ENCODE measurements at regions not wholly inside any gene's neighbourhood (a gene's known extent, or its start where the extent isn't known, plus 50 kb on each side); places are given as distances from the start of the nearest gene placed in this dataset.

DNA sequence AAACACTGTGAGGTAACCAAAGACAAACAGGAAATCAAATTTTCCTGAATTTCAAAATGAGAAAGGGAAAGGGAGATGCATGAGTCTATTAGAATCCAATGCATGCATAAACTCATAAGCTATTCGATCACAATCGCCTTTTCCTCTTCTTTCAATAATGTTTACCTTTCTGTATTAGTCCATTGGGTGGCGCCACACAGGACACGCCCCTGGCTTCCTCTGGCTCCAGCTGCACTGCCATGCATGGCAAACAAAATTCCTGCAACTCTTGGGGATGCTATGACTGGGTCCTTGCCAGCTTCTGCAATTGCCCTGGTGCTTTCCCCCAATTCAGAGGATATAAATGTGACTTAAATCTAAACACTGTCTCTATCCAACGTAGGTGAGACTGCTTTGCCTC is 424.5 kb upstream of the PCDH7 start:
- DNase-seq (ENCODE audit: low read depth in 3 of 3) = no peak

DNA sequence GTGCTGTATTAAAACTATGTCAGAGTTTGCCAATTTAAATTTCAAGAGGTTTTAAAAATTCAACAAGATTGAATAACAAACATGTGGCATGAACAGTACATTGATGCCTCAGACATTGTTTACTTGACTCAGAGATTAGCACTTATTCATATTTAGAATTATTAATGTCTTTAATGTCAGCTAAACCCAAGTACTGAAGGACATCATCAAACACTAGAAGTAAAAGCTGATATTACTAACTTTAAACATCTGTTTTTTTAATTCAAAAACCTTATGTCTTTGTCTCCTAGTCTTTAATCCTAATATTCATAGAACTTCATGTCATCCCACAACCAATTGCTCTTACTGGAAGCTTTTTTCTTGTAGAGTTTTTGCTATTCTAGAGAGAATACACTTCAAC is 406.2 kb upstream of the PCDH7 start:
- DNase-seq (ENCODE audit: low read depth in 3 of 3) = no peak

DNA sequence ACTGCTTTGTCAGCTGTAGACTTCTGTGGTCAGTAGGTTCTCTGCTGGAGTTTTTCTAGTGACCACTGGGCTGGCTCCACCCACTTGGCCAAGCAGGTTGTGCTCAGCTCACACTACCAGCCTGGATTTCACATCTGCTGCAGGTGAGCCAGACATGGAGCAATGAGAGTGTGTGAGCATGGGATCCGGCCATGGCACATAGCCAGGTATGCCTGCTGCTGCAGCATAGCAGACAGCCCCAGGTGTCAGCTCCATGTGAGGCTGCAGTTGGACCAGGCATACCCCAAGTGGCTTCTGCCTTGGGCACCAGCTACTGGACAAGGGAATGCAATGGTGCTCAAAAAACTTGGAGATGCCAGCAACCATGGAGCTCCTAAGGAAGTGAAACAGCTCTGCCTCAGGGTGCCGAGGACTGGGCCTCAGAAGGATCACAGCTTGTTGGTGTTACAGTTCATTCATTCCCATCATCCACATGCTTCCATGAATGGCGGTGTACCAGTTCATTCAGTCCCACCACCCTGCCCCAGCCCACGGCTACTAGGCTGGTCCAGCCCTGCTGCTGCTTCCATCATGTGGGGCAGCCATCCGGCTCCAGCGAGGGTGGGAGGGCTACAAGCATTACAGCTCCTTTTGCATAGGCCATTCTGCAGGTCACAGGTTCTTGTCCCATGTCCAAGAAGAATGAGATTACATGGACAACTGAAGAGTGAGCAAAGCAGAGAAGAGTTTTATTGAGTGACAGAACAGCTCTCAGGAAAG is 389.1 kb upstream of the PCDH7 start:
- no peak for DNase-seq (ENCODE audit: low read depth in 3 of 3)

DNA sequence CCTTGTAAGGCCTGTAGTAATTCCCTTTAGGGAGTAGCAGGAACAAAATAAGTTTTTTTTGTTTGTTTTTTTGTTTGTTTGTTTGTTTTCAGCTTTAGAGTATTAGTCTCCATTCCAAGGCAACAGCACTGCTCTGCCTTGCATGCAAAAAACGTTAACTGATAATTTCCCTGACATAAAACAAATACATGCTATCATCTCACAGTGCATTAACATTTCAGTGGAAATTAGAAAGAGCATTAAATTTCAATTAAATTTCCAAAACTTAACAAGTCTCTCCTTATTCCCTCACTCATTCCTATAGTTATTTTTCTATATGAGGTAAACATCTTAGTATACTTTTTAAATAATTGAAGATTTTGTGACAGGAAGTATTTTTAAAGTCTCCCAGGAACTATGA is 378.4 kb upstream of the PCDH7 start:
- DNase-seq (ENCODE audit: low read depth in 3 of 3) = no peak

DNA sequence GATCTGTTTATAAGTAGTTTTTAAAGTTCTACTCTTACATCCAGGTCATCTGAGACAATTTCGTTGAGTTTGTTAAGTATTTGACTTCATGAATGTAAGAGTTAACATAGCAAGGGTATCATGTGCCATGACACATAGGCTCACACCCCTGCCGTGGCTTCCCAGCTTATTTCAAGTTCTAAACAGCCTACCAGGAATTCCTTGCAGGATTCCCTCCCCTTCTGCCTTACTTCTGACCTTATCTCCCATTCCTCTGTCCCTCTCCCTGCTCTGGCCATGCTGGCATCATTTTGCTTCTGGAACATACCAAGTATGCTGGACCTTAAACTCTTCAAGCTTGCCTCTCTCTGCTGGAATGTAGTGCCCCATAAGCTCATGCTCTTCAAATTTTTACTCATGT is 369.9 kb upstream of the PCDH7 start:
- no peak for DNase-seq (ENCODE audit: low read depth in 3 of 3)

DNA sequence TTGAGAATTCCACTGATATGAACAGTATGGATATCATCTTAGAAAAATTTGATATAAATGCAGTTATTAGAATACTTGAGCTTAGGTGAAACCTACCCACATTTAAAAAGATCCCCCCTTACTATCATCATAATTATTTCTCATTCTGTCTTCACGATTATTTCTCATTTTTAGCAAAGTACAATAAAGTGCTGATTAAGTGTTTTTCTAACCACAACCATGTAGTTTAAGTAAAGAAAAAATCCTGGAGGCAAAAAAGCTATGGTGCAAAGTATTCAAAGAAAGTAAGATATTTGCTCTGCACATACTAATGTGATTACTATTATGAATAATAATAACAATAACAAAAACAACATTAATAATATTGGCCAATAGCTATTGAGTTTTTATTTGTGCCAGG is 365.6 kb upstream of the PCDH7 start:
- DNase-seq (ENCODE audit: low read depth in 3 of 3) = no peak

DNA sequence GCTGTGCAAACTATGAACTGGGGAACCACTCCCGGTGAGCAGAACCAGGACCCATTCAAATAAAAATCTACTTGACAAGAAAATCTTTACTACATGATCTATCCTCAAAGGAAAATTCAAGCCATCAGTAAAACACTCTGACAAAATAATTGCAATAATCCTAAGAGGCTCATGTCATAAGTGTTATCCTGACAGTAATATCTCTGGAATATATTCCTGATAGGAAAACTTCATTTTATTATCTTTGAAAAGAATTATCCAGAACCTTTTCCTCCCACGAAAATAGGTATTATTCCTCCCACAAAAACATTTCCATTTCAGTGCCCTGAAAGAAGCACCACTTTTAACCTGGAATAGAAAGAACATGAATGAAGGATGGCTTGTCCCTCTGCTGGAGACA is 357.7 kb upstream of the PCDH7 start:
- no peak for DNase-seq (ENCODE audit: low read depth in 3 of 3)

DNA sequence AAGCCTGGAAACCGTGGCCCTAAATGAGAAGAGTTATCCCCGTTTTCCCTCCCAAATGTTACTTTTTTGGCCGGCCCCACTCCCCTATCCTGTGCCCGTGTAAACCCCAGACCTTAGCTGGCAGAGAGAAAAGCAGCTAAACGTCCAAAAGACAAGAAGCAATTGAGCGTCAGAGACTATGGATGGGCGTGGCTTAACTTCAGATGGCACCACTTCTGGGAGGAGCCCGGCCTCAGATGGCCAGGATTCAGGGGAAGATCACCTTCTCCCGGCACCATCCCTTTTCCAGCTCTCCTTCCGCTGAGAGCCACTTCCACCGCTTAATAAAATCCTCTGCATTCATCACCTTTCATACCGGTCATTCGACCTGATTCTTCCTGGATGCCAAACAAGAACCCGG is 350.1 kb upstream of the PCDH7 start:
- no peak for DNase-seq (ENCODE audit: low read depth in 3 of 3)

DNA sequence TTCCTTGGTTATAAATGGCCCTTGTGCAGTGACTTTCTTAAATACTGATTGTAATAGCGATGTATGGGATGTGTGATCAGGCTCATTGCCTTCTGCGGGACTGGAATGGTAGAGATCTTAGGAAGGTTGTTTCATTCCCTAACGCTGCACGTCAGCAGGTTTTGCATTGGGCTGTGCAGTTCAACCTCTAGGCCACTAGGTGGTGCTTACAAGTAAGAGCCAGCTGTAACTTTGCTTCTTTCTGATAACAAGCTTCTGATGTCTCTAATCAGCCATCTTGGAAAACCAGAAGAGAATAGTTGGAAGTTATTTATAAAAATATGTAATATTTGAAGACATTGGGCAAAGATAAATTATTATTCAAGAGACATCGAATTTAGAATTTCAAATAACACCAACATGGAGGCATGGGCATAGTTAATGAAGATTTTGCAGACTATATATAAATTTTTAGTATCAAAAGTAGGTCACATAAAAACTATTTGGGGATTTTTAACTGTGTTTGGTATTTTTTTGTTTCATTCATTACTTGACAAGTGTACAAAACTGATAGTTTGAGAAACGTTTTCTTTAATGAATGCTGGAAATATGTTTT is 339.7 kb upstream of the PCDH7 start:
- peak in 1 of 3 experiments; percentile 1 for DNase-seq (ENCODE audit: low read depth in 3 of 3)

DNA sequence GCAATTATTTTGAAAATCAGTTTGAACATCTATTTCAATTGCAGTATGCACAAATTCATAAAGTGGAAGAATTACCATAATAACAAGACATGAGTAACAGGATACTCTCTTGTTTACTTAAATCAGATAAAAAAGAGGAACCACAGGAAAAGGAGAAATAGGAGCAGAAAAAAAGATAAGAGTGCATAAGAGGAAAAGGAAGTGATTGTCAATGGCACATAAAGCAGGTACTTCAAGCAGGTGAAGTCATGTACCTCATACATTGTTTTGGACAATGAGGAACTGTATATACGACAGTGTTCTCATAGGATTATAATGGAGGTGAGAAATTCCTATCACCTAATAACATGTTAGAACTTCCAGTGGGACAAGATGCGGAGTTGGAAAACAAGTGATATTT is 334.5 kb upstream of the PCDH7 start:
- no peak for DNase-seq (ENCODE audit: low read depth in 3 of 3)

DNA sequence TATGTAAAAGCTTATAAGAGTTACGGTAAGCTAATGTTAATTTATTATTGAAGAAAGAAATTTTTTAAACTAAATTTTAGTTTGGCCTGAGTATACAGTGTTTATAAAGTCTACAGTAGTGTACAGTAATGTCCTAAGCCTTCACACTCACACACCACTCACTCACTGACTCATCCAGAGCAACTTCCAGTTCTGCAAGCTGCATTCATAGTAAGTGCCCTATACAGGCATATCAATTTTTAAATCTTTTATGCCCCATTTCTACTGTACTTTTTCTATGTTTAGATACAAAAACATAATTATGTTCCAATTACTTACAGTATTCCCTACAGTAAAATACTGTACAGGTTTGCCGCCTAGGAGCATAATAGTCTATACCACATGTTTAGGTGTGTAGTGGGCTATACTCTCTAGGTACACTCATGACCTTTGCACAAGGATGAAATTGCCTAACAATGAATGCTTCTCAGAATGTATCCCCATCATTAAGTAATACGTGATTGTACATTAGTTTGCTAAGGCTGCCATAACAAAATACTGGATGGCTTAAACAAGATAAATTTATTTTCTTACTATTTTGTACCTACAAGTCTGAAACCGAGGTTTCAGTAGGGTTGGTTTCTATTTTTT is 333.8 kb upstream of the PCDH7 start:
- DNase-seq (ENCODE audit: low read depth in 3 of 3) = no peak

DNA sequence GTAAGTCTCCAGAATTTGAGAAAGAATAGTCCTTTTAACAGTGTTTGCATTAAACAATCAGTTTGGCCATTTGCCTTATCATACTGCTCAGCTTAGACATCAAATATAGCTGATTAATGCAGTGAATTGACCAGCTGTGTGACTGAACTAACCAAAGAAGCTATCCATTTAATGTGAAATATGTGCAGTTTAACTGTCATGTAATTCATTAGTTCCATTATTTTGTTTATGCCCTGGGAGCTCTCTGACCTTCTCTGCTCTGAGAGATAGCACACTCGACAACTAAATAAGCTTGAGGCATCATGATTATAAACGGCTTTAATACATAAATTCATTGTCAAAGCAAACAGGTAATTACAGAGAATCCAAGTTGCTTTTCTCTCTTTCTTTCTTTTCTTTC is 324.3 kb upstream of the PCDH7 start:
- DNase-seq (ENCODE audit: low read depth in 3 of 3) = no peak

DNA sequence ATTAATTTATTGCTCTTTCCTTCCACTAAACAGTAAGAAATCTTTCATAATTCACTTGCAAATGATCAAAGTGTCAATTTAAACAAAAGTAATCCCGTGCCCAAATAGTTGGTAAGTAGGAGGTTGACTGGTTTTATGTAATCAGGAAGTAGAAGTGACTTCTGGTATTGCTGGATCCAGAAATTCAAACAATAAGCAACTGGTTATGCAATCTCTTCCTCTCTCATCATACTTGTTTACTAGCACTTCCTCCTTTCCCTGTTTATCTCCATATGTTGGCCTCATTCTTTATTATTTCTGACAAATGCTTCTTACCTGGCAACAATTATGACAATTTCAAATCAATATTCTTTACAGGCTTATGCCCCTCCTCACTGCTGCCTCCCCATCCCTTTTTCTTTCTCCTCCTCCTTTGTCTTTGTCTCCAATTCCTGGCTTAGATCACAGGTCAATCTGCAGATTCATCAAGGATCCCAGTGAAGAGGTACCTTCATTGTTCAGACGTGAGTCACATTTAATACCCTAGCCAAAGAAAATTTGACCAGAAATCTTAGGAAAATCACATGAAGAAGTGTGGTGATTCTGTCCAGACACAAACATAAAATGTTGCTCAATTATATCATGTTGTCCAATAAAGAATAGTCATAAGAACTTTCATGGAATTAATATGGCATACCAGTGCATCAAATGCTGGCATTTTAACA is 323.2 kb upstream of the PCDH7 start:
- no peak for DNase-seq (ENCODE audit: low read depth in 3 of 3)

DNA sequence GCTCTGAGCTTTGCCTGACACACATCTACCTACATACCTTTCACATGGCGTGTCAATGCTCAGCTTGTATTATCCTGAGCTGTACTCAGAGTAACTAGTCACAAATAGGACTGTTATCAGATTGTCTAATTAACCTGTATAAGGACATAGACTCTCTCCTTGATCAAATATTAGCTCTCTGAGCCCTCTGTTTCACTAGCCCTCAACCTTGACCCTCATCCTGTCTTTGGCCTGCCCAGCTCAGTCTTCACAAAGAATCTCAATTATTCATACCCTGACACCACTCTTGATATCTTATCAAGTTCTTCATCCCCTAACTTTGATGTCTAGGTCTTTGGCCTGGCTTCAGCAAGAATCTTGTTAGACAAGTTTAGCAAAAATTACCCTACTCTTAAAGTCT is 320.7 kb upstream of the PCDH7 start:
- DNase-seq (ENCODE audit: low read depth in 3 of 3) = no peak

DNA sequence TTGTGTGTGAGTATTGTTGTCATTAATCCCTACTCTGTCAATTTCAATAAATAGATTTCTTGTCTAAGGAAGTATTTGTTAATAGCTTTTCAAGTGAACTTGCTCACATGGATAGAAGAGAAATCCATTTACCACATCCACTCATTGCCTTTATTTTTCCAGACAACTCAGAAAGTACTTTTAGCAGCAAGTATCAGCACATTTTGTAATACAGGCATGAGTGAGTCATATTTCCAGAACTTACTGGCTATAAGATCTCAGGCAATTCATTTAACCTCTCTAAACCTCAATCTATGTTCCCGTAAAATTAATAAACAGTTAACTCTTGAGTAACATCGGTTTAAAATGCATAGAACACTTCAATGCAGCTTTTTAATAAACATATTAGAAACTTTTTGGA is 317.9 kb upstream of the PCDH7 start:
- DNase-seq (ENCODE audit: low read depth in 3 of 3) = no peak

DNA sequence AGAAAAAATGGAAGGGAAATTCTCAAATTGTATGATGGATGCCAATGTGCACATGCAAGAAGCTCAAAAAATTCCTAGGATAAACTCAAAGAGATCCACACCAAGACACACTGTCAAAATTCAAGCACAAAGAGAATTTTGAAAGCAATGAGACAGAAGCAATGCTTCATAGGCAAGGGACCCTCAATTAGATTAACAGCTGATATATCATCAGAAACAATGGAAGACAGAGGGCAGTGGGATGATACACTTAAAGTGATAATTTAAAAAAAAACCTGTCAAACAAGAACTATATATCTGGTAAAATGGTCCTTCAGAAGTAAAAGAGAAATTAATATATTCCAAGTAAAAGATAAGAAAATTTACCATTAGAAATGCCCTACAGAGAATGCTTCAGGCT is 306.3 kb upstream of the PCDH7 start:
- no peak for DNase-seq (ENCODE audit: low read depth in 3 of 3)

DNA sequence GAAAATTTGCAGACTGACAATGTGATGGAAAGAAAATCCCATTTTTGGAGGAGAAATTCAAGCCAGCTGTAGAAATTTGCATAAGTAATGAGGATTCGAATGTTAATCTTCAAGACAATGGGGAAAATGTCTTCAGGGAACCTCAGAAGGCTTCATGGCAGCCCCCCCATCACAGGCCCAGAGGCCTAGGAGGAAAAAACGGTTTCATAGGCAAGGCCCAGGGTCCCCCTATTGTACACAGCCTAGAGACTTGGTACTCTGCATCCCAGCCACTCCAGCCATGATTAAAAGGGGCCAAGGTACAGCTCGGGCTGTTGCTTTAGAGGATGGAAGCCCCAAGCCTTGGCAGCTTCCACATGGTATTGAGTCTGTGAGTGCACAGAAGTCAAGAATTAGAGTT is 303.6 kb upstream of the PCDH7 start:
- DNase-seq (ENCODE audit: low read depth in 3 of 3) = no peak

DNA sequence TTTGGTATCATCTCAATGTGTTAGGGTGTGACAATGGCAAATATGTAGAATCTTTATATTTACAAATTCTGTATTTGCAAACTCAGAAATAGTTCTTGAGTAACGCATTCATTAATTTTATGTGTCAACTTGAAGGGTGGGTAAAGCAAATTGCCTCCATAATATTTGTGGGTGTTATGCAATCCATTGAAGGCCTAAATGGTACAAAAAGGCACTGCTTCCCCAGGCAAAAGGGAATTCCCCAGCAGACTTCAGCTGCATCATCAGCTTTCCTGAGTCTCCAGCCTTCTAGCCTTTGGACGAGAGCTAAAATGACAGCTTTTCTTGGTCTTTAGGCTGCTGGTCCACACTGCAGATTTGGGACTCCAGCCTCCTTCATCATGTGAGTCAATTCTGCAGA is 292.2 kb upstream of the PCDH7 start:
- no peak for DNase-seq (ENCODE audit: low read depth in 3 of 3)

DNA sequence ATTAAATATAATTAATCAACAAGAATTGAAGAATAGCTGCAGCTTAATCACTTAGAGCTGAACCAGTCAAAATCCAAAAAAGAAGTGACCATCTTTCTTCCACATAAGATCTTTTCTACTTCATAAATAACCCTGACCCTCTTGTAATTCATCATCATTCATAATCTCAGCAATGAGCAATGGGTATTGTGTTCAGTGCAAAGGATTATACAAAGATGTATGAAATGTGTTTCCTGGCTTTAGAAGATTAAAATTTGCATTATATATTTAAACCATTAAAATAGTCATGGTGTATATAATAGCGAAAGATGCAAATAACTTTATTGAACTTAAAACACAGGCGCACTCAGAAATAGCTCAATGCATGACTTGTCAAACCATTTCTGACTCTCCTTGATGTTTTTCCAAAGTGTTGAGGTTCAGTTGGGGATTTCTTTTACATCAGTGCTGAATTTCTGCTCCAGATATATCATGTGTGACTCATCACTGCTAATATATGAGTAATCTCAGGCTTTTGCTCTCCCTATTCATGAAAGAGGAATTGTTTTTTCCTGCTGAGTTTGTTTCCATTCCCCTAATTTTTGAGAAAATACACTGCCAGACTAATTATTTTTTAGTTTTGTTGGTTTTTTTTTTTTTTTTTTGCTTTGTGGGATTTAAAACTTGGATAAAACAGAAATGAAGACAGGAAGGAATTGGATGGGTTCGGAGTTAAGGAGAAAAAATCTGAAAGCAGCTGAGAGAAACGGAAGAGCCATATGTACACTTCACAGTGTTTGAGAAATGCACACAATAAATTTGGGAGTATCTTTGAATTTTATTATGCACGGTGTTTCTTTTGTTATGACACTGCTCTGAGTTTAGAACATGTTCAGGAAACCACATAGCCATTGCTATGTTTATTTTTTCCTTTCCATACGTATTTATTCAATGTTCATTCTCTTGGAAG is 290.1 kb upstream of the PCDH7 start:
- DNase-seq (ENCODE audit: low read depth in 3 of 3) = no peak

DNA sequence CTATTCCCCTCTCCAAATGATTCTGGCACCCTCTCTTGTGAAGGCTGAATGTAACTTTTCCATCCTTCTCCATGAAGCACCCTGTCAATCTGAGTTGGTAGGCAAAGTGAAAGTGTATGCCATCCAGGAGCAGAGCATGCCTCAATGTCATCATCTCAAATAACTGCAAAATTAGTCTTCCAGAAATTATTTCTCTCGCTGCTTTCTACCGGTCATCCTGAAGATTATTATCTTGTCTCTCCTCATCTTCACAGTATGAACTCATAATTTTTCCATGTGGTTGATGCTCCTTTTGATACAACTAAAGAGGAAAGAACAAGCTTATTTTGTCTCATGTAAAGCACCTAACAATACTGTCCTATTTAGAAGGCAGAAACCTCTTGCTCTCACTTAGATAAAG is 285.5 kb upstream of the PCDH7 start:
- DNase-seq (ENCODE audit: low read depth in 3 of 3) = no peak

DNA sequence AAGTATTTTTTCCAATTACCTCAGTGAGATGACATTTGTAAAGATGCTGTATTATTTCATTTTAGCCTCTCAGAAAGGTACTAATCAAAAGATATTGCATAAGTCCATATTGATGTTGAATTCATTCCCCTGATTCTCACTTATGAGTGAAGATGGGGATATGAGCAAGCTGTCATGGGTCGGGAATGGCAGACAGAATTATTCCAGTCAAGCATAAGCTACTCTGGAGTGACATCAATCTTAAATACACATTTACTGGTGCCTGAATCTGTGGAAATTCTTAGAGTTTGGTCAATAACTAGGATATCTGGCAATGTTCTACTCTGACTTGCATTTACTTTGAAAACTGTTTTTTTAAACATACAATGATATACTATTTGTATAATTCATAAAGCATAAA is 283.8 kb upstream of the PCDH7 start:
- DNase-seq (ENCODE audit: low read depth in 3 of 3) = no peak

DNA sequence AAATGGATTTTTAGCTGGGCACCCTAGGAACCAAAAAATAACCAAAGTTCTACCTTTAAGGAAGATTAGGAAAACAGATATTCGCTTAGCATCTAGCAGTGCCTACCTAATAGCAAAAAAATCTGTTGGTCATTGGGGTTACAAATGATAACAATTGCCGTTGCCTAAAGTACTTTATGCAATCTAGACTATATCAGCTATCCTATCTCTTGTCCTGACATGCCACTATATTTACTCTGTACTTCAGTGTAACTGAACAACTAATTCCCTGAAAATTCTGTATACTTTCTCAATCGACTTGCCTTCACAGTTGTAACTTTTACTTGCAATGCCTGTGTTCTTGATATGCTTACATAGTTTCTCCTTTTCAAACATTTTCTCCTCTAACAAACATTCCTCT is 282.9 kb upstream of the PCDH7 start:
- no peak for DNase-seq (ENCODE audit: low read depth in 3 of 3)
